ENCODE measurements at regions not wholly inside any gene's neighbourhood (a gene's known extent, or its start where the extent isn't known, plus 50 kb on each side); places are given as distances from the start of the nearest gene placed in this dataset.

- TF ChIP-seq CTCF (conservative IDR thresholded peaks at IDR 0.05) (no peak), ZFX (IDR thresholded peaks at IDR 0.05) (no peak)
These were observed 99.7 kb upstream of the STMND1 start for GRCh38 chr6:17002123-17002522.
